A549 (cell line): ENCODE measurements at regions not wholly inside any gene's neighbourhood (a gene's known extent, or its start where the extent isn't known, plus 50 kb on each side); places are given as distances from the start of the nearest gene placed in this dataset.

Experiments used
- ATOH8 ChIP-seq: fragments of 250-450 bp; sonication (Bioruptor Pico); IDR thresholded peaks from 2 replicates; pipeline ENCODE4 v1.5.0; 2020; ENCODE audit warnings: low read depth, mild to moderate bottlenecking, moderate library complexity
- CEBPB ChIP-seq, 2 experiments: fragments of >200 bp in 1 of 2; sonication (Bioruptor Twin) in 1 of 2; formaldehyde crosslinking in 1 of 2; IDR thresholded peaks; 2 replicates each; pipeline ENCODE4 v1.6.1; 2012 to 2016
- MAX ChIP-seq: IDR thresholded peaks from 2 replicates; pipeline ENCODE4 v1.6.1; 2012

GRCh38 chr5:29744618-29745017, 1448.9 kb upstream of the CDH6 start:
- TF ChIP-seq CEBPB (IDR thresholded peaks at IDR 0.05) = no peak
- TF ChIP-seq MAX = no peak
- no peak for TF ChIP-seq ATOH8 (CRISPR knock-in tag)
